GM10266 (cell line): ENCODE measurements at regions not wholly inside any gene's neighbourhood (a gene's known extent, or its start where the extent isn't known, plus 50 kb on each side); places are given as distances from the start of the nearest gene placed in this dataset.

Experiments
- DNase-seq: peaks from one replicate; pipeline ENCODE4 v3.0.0; 2012; ENCODE audit errors: extremely low spot score
- TF ChIP-seq, protein P1 (sequence below): IDR thresholded peaks from 2 replicates; pipeline ENCODE4 v1.5.1; 2012; ENCODE audit warnings: mild to moderate bottlenecking, low read depth; ENCODE audit not compliant: control insufficient read depth, insufficient read depth; ENCODE audit errors: missing control alignments

DNA sequence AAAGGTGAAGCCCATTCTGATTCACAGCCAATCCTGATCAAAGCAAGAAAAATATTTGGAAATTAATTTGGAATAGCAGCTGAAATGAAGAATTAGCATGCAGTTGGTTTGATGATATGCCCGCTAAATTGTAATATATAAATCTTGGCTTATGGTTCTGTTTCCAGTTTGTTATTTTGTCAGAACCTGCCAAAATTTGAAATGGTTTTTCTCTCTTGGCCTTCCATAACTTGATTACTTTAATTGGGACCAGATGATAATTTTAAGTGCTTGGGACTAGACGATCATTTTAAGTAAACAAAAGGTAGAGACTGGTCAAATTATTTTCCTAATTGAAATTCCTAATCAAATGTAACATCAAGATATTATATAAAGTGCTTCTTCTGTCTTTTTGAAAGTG lies 842.4 kb downstream of the TBL1XR1 start:
- no peak for DNase-seq
- TF ChIP-seq, protein P1, sequence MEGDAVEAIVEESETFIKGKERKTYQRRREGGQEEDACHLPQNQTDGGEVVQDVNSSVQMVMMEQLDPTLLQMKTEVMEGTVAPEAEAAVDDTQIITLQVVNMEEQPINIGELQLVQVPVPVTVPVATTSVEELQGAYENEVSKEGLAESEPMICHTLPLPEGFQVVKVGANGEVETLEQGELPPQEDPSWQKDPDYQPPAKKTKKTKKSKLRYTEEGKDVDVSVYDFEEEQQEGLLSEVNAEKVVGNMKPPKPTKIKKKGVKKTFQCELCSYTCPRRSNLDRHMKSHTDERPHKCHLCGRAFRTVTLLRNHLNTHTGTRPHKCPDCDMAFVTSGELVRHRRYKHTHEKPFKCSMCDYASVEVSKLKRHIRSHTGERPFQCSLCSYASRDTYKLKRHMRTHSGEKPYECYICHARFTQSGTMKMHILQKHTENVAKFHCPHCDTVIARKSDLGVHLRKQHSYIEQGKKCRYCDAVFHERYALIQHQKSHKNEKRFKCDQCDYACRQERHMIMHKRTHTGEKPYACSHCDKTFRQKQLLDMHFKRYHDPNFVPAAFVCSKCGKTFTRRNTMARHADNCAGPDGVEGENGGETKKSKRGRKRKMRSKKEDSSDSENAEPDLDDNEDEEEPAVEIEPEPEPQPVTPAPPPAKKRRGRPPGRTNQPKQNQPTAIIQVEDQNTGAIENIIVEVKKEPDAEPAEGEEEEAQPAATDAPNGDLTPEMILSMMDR = no peak

DNA sequence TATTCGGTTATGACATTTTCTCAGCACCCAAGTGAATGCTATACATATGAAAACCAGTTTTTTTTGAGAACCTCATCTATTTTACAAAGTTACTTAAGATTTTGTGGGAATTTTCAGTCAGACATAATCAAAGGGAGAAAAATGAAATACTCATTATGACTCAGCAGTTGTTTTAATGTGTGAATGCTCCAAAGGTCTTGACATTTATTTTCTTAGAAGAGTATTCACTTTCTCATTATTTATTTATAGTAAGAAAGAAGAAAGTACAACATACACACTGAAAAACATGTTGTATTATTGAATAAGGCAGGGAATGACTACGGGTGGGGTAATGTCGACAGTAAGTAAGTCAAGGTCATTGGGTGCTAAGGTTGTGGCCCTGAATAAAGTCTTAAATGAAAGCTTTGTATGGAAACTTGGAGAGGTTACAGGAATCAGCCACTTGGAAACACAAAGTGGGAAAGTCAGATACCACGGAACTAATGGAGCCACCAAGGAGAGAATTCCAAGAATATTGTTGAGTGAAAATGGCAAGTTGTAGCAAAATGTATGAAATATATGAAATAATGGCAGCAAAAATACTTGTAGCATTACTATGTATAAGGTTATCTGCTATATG lies 844.5 kb downstream of the TBL1XR1 start:
- no peak for DNase-seq
- TF ChIP-seq, protein P1 = no peak

DNA sequence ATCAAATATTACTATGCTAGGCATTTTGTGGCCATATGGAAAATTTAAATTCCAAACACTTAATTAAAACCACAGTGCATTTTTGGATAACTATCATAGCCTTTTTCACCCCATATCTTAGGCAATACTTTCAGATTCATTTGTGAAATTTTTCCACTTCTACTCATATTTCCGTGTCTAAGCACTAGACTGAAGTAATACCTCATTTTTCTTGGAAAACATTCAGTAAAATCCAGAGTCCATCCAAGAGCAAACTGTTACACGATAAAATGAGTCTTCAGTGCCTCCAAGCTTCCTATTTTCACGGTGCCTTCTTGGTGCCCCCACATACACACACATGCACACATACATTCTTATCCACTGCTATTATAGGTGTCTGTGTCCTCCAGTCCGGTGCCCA lies 845.9 kb downstream of the TBL1XR1 start:
- TF ChIP-seq, protein P1 = no peak
- no peak for DNase-seq

DNA sequence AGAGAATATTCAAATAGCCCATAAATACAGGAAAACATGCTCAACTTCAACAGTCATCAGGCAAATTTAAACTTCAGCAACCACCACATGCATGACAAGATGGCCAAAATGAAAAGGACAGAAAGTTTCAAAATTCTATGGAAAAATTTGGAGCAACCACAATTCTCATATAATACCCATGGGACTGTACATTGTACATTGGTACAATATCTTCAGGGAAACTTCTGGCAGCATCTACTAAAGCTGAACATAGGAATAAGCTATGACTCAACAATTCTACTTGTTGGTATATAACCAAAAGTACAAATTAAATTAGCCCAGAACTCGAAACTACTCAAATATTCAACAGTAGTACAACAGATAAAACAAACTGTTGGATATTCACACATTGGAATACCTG lies 847.6 kb downstream of the TBL1XR1 start:
- TF ChIP-seq, protein P1 = no peak
- no peak for DNase-seq

DNA sequence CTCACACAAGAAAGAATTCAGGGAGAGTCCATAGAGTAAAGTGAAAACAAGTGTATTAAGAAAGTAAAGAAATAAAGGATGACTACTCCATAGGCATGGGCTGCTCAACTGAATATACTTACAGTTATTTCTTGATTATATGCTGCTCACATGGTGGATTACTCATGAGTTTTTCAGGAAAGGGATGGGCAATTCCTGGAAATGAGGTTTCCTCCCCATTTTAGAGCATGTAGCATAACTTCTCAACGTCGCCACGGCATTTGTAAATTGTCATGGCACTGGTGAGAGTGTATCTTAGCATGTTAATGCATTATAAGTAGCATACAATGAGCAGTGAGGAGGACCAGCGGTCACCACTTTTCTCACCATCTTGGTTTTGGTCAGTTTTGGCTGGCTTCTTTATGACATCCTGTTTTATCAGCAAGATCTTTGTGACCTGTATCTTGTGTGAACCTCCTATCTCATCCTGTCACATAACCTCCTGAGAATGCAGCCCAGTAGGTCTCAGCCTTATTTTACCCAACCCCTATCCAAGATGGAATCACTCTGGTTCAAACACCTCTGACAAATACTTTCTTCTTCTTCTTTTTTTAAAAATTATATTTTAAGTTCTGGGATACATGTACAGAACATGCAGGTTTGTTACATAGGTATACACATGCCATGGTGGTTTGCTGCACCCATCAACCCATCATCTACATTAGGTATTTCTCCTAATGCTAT lies 849.7 kb downstream of the TBL1XR1 start:
- TF ChIP-seq, protein P1 = no peak
- DNase-seq = no peak

DNA sequence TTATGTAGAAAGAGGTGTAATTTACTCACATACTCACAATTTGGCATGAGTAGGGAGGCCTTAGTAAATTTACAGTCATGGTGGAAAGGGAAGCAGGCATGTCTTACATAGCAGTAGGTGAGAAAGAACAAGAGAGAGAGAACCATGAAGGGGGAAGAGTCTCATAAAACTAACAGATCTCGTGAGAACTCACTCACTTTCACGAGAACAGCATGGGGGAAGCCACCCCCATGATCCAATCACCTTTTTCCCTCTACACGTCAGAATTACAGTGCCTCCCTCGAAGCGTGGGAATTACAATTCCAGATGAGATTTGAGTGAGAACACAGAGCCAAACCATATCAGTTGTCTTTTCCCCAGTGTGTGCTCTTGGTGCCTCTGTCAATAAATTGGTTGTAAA lies 855.3 kb downstream of the TBL1XR1 start:
- DNase-seq = no peak
- TF ChIP-seq, protein P1 = no peak

DNA sequence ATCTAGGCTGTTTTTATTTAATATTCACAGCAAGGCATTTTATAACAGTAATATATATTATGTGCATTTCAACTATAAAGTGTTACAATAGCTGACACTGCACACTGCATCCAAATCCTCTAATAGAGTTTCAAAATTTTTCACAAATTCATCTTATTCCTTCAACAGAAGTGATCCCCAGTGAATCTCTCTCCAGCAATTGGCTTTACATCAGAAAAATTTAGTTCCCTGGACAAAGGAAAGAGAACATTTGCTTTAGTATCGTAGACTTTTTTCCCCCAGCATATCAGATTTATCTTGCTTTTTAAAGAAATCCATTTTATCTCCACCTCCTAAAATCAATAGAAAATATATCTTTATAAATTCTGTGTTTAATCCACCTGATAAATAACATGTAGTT lies 868.6 kb downstream of the TBL1XR1 start:
- TF ChIP-seq, protein P1 = no peak
- DNase-seq = no peak
